GM23338 (cell line): ENCODE measurements at regions not wholly inside any gene's neighbourhood (a gene's known extent, or its start where the extent isn't known, plus 50 kb on each side); places are given as distances from the start of the nearest gene placed in this dataset.

Experiments used
- ATAC-seq: fragments of 200-7000 bp; cut with Tn5 transposase; 3 replicates; pipeline ENCODE4 v1.9.1; 2020
- DNase-seq: peaks from one replicate; pipeline ENCODE4 v3.0.0-alpha.2; 2015; ENCODE audit warnings: low spot score
- H2AFZ ChIP-seq: fragments of 200-600 bp; sonication (generic); 2 replicates; pipeline ENCODE4 v1.8.0; 2016; ENCODE audit warnings: antibody characterized with exemption, mild to moderate bottlenecking, moderate library complexity
- H3F3A ChIP-seq: fragments of 200-600 bp; sonication (generic); replicated peaks from 2 replicates; pipeline ENCODE4 v1.8.0; 2017; ENCODE audit warnings: antibody characterized with exemption, mixed run types, low read depth
- H3K27ac ChIP-seq: fragments of 200-600 bp; sonication (generic); 2 replicates; pipeline ENCODE4 v1.6.1; 2016; ENCODE audit warnings: low read depth
- H3K27me3 ChIP-seq: fragments of 200-600 bp; sonication (generic); 2 replicates; pipeline ENCODE4 v1.8.0; 2016; ENCODE audit warnings: mild to moderate bottlenecking, mixed run types, moderate library complexity; ENCODE audit not compliant: insufficient read depth
- H3K36me3 ChIP-seq: fragments of 200-600 bp; sonication (generic); 2 replicates; pipeline ENCODE4 v1.8.0; 2016; ENCODE audit warnings: mild to moderate bottlenecking; ENCODE audit not compliant: insufficient read depth
- H3K4me1 ChIP-seq: fragments of 200-600 bp; sonication (generic); 2 replicates; pipeline ENCODE4 v1.8.0; 2016; ENCODE audit warnings: mild to moderate bottlenecking, moderate library complexity; ENCODE audit not compliant: insufficient read depth
- H3K4me2 ChIP-seq: fragments of 200-600 bp; sonication (generic); 2 replicates; pipeline ENCODE4 v1.7.1; 2017; ENCODE audit warnings: mixed run types
- H3K4me3 ChIP-seq: fragments of 200-600 bp; sonication (generic); 2 replicates; pipeline ENCODE4 v1.6.1; 2016; ENCODE audit warnings: mixed run types
- H3K79me2 ChIP-seq: fragments of 200-600 bp; sonication (generic); replicated peaks from 2 replicates; pipeline ENCODE4 v1.8.0; 2017; ENCODE audit warnings: mild to moderate bottlenecking; ENCODE audit not compliant: insufficient read depth
- H3K9me2 ChIP-seq: fragments of 200-600 bp; sonication (generic); 2 replicates; pipeline ENCODE4 v1.8.0; 2017; ENCODE audit not compliant: insufficient read depth
- H4K20me1 ChIP-seq: fragments of 200-600 bp; sonication (generic); replicated peaks from 2 replicates; pipeline ENCODE4 v1.8.0; 2017; ENCODE audit warnings: mild to moderate bottlenecking; ENCODE audit not compliant: insufficient read depth
- H3K27ac Mint-ChIP-seq: 2 replicates; pipeline ENCODE4 v1.8.0; 2020; ENCODE audit warnings: inconsistent platforms, mild to moderate bottlenecking, moderate library complexity, mixed read lengths
- H3K27me3 Mint-ChIP-seq: 3 replicates; pipeline ENCODE4 v1.8.0; 2022; ENCODE audit warnings: low read depth, mild to moderate bottlenecking, moderate library complexity, mixed read lengths, inconsistent platforms; ENCODE audit not compliant: insufficient read depth, poor library complexity
- H3K36me3 Mint-ChIP-seq: 3 replicates; pipeline ENCODE4 v1.8.0; 2021; ENCODE audit warnings: low read depth, mild to moderate bottlenecking, inconsistent platforms, moderate library complexity, mixed read lengths
- H3K4me1 Mint-ChIP-seq: 3 replicates; pipeline ENCODE4 v1.8.0; 2020; ENCODE audit warnings: mild to moderate bottlenecking, inconsistent platforms, mixed read lengths
- H3K4me3 Mint-ChIP-seq: 3 replicates; pipeline ENCODE4 v1.8.0; 2021; ENCODE audit warnings: moderate library complexity, mild to moderate bottlenecking, inconsistent platforms, mixed read lengths
- H3K9me3 Mint-ChIP-seq: 3 replicates; pipeline ENCODE4 v1.8.0; 2020; ENCODE audit warnings: moderate library complexity, mild to moderate bottlenecking, inconsistent platforms, mixed read lengths
- EZH2 ChIP-seq: fragments of 200-600 bp; sonication (generic); IDR thresholded peaks from one replicate; pipeline ENCODE4 v1.8.0; 2017; ENCODE audit warnings: antibody characterized with exemption, mild to moderate bottlenecking, low read depth; ENCODE audit not compliant: unreplicated experiment
- EZH2phosphoT487 ChIP-seq: fragments of 200-600 bp; sonication (generic); IDR thresholded peaks from one replicate; pipeline ENCODE4 v1.8.1; 2018; ENCODE audit warnings: antibody characterized with exemption; ENCODE audit not compliant: unreplicated experiment
- NANOG ChIP-seq: IDR thresholded peaks from 2 replicates; pipeline ENCODE4 v1.6.1; 2016; ENCODE audit warnings: antibody characterized with exemption, borderline replicate concordance
- STAT1 ChIP-seq: IDR thresholded peaks from one replicate; pipeline ENCODE4 v1.6.1; 2016; ENCODE audit warnings: antibody characterized with exemption; ENCODE audit not compliant: unreplicated experiment
- ZNF331 ChIP-seq: fragments of 250-450 bp; sonication (Bioruptor Pico); IDR thresholded peaks from 2 replicates; pipeline ENCODE4 v1.5.0; 2020; ENCODE audit warnings: low read depth, mild to moderate bottlenecking, moderate library complexity
- TF ChIP-seq, protein P1 (sequence below): fragments of 250-450 bp; sonication (Bioruptor Pico); IDR thresholded peaks from 2 replicates; pipeline ENCODE4 v1.5.0; 2020; ENCODE audit warnings: mild to moderate bottlenecking, moderate library complexity
- TF ChIP-seq, protein P2 (sequence below): IDR thresholded peaks from 2 replicates; pipeline ENCODE4 v1.6.1; 2016; ENCODE audit warnings: antibody characterized with exemption
- TF ChIP-seq, protein P3 (sequence below), 2 experiments: fragments of 200-600 bp in 1 of 2; sonication (generic) in 1 of 2; conservative IDR thresholded peaks; 2 replicates each; pipeline versions ENCODE4 v1.5.1 to v1.6.1; 2016 to 2017; ENCODE audit warnings: antibody characterized with exemption in 2 of 2, low read depth in 2 of 2, mild to moderate bottlenecking in 2 of 2, moderate library complexity in 1 of 2

DNA sequence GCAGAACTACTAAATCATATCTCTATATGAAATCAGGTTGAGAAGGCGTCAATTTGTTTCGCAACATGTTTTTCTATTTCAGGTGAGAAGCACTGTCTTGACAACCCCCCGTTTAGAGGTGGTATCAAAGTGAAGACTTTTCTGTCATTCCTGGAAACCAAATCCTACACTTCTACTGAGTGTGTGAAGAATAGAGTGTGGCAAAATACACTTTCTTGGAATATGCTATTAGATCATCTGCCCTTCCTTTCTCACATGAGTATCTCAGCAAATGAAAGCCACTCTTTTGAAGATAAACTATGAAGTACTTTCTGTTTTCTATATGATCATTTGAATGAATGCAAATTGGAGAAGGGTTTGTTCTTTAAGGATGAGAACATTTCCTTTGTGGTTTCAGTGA, 174.0 kb upstream of the FMR1 start (continued):
- TF ChIP-seq, protein P1, sequence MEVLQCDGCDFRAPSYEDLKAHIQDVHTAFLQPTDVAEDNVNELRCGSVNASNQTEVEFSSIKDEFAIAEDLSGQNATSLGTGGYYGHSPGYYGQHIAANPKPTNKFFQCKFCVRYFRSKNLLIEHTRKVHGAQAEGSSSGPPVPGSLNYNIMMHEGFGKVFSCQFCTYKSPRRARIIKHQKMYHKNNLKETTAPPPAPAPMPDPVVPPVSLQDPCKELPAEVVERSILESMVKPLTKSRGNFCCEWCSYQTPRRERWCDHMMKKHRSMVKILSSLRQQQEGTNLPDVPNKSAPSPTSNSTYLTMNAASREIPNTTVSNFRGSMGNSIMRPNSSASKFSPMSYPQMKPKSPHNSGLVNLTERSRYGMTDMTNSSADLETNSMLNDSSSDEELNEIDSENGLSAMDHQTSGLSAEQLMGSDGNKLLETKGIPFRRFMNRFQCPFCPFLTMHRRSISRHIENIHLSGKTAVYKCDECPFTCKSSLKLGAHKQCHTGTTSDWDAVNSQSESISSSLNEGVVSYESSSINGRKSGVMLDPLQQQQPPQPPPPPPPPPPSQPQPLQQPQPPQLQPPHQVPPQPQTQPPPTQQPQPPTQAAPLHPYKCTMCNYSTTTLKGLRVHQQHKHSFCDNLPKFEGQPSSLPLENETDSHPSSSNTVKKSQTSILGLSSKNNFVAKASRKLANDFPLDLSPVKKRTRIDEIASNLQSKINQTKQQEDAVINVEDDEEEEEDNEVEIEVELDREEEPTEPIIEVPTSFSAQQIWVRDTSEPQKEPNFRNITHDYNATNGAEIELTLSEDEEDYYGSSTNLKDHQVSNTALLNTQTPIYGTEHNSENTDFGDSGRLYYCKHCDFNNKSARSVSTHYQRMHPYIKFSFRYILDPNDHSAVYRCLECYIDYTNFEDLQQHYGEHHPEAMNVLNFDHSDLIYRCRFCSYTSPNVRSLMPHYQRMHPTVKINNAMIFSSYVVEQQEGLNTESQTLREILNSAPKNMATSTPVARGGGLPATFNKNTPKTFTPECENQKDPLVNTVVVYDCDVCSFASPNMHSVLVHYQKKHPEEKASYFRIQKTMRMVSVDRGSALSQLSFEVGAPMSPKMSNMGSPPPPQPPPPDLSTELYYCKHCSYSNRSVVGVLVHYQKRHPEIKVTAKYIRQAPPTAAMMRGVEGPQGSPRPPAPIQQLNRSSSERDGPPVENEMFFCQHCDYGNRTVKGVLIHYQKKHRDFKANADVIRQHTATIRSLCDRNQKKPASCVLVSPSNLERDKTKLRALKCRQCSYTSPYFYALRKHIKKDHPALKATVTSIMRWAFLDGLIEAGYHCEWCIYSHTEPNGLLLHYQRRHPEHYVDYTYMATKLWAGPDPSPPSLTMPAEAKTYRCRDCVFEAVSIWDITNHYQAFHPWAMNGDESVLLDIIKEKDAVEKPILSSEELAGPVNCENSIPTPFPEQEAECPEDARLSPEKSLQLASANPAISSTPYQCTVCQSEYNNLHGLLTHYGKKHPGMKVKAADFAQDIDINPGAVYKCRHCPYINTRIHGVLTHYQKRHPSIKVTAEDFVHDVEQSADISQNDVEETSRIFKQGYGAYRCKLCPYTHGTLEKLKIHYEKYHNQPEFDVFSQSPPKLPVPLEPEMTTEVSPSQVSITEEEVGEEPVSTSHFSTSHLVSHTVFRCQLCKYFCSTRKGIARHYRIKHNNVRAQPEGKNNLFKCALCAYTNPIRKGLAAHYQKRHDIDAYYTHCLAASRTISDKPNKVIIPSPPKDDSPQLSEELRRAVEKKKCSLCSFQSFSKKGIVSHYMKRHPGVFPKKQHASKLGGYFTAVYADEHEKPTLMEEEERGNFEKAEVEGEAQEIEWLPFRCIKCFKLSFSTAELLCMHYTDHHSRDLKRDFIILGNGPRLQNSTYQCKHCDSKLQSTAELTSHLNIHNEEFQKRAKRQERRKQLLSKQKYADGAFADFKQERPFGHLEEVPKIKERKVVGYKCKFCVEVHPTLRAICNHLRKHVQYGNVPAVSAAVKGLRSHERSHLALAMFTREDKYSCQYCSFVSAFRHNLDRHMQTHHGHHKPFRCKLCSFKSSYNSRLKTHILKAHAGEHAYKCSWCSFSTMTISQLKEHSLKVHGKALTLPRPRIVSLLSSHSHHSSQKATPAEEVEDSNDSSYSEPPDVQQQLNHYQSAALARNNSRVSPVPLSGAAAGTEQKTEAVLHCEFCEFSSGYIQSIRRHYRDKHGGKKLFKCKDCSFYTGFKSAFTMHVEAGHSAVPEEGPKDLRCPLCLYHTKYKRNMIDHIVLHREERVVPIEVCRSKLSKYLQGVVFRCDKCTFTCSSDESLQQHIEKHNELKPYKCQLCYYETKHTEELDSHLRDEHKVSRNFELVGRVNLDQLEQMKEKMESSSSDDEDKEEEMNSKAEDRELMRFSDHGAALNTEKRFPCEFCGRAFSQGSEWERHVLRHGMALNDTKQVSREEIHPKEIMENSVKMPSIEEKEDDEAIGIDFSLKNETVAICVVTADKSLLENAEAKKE (CRISPR knock-in tag): no peak
- TF ChIP-seq EZH2 (no peak), ZNF331 (no peak), EZH2phosphoT487 (no peak)
- TF ChIP-seq, protein P2, sequence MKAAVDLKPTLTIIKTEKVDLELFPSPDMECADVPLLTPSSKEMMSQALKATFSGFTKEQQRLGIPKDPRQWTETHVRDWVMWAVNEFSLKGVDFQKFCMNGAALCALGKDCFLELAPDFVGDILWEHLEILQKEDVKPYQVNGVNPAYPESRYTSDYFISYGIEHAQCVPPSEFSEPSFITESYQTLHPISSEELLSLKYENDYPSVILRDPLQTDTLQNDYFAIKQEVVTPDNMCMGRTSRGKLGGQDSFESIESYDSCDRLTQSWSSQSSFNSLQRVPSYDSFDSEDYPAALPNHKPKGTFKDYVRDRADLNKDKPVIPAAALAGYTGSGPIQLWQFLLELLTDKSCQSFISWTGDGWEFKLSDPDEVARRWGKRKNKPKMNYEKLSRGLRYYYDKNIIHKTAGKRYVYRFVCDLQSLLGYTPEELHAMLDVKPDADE: no peak

DNA sequence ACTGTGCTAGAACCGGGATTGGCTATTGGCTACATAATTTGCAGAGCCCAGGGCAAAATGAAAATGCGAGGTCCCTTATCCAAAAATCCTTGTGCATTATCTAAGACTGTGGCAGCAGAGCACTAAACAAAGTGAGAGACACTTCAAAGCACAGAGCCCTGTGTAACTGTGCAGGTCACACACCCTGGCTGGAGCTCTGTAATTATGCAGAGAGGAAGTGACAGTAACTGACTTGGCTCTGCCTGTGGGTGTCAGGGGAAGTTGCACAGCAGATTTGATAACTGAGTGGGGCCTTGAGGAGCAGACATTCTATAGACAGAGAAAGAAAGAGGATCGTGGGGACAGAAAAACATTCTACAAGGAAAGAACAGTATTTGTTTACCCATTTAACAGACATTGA, 173.5 kb upstream of the FMR1 start:
- Histone ChIP-seq H3K4me2 (no peak overlapping the region), H3F3A (no peaks in the 10 kb centered on the region), H3K4me3 (no peak overlapping the region), H3K27ac (no peak overlapping the region), H3K27me3 (no peaks in the 10 kb centered on the region), H2AFZ (no peak overlapping the region), H3K9me2 (no peaks in the 10 kb centered on the region), H3K79me2 (no peaks in the 10 kb centered on the region), H3K4me1 (peaks cover 6% of the 10 kb centered on the region; the same call in 1 of the 2 replicates), H3K36me3 (no peaks in the 10 kb centered on the region), H4K20me1 (no peaks in the 10 kb centered on the region)
- no peaks in the 10 kb centered on the region for H3K36me3 Mint-ChIP-seq
- no peak for ATAC-seq
- TF ChIP-seq EZH2phosphoT487: no peak
- TF ChIP-seq NANOG: no peak
- TF ChIP-seq, protein P3, sequence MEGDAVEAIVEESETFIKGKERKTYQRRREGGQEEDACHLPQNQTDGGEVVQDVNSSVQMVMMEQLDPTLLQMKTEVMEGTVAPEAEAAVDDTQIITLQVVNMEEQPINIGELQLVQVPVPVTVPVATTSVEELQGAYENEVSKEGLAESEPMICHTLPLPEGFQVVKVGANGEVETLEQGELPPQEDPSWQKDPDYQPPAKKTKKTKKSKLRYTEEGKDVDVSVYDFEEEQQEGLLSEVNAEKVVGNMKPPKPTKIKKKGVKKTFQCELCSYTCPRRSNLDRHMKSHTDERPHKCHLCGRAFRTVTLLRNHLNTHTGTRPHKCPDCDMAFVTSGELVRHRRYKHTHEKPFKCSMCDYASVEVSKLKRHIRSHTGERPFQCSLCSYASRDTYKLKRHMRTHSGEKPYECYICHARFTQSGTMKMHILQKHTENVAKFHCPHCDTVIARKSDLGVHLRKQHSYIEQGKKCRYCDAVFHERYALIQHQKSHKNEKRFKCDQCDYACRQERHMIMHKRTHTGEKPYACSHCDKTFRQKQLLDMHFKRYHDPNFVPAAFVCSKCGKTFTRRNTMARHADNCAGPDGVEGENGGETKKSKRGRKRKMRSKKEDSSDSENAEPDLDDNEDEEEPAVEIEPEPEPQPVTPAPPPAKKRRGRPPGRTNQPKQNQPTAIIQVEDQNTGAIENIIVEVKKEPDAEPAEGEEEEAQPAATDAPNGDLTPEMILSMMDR (conservative IDR thresholded peaks at IDR 0.05; ENCODE audit: low read depth in 2 of 2): no peak
- TF ChIP-seq, protein P2: no peak
- no peak for TF ChIP-seq ZNF331
- no peak for TF ChIP-seq STAT1
- H3K4me1 Mint-ChIP-seq: peaks cover 18% of the 10 kb centered on the region
- DNase-seq: no peak
- 0 out of 2 replicates have a peak overlapping the region, but pooled peaks have one; percentile 60 for H3K27ac Mint-ChIP-seq
- no peaks in the 10 kb centered on the region for H3K27me3 Mint-ChIP-seq
- H3K9me3 Mint-ChIP-seq: no peaks in the 10 kb centered on the region; the same call in 2 of the 3 replicates
- no peak overlapping the region for H3K4me3 Mint-ChIP-seq
